ENCODE measurements at regions not wholly inside any gene's neighbourhood (a gene's known extent, or its start where the extent isn't known, plus 50 kb on each side); places are given as distances from the start of the nearest gene placed in this dataset.

- TF ChIP-seq CTCF (conservative IDR thresholded peaks at IDR 0.05; ENCODE audit: low read length) (no peak), EZH2phosphoT487 (IDR thresholded peaks at IDR 0.05; ENCODE audit: borderline replicate concordance, low read depth, low read length) (no peak)
Observed at GRCh38 chr12:108039794-108040193, 89.3 kb upstream of the WSCD2 start.
